ENCODE measurements at regions not wholly inside any gene's neighbourhood (a gene's known extent, or its start where the extent isn't known, plus 50 kb on each side); places are given as distances from the start of the nearest gene placed in this dataset.

GRCh38 chr17:73826872-73827228, 182.6 kb upstream of the SDK2 start:
- TF ChIP-seq CTCF (IDR thresholded peaks at IDR 0.05) (no peak), POLR2A (IDR thresholded peaks at IDR 0.05) (no peak)

Measured in testis (tissue), 2 donors.